HepG2 (cell line): ENCODE measurements at regions not wholly inside any gene's neighbourhood (a gene's known extent, or its start where the extent isn't known, plus 50 kb on each side); places are given as distances from the start of the nearest gene placed in this dataset.

Experiments
- ATAC-seq: fragments of 200-7000 bp; cut with Tn5 transposase; 3 replicates; pipeline ENCODE4 v1.9.1; 2020; ENCODE audit warnings: mild to moderate bottlenecking, moderate library complexity
- BruUV-seq: library from RNA; stranded (reverse); fragments of 400-500 nt; replicated peaks from 2 replicates; lab custom pipeline; 2021; lab: Mats Ljungman, UMichigan
- CTCF ChIA-PET: fragments of 300-600 bp; formaldehyde crosslinking; extraction: SDS; loops from one replicate; lab custom pipeline; 2021; ENCODE audit warnings: low total read pairs, inconsistent platforms, low intra/inter-chr PET ratio; lab: Yijun Ruan, JAX
- POLR2A ChIA-PET: fragments of 350-600 bp; sonication (Branson Sonifier 250); formaldehyde crosslinking; loops from one replicate; lab custom pipeline; 2020; ENCODE audit warnings: antibody characterized with exemption, inconsistent platforms; lab: Yijun Ruan, JAX
- DNase-seq: peaks from one replicate; pipeline ENCODE4 v3.0.0-alpha.2; 2015; ENCODE audit warnings: low spot score
- FAIRE-seq: peaks from 3 replicates; lab custom pipeline; 2011; peaks lifted over from hg19 to GRCh38; lab: Jason Lieb, UNC
- H2AFZ ChIP-seq: one replicate; pipeline ENCODE4 v1.6.1; 2011; ENCODE audit warnings: low read length, inconsistent platforms
- H3K27ac ChIP-seq: fragments of 300-600 bp; 3 replicates; pipeline ENCODE4 v1.8.0; 2011; ENCODE audit warnings: mixed run types, mild to moderate bottlenecking, mixed read lengths, low read length, inconsistent platforms; ENCODE audit not compliant: insufficient read depth; ENCODE audit errors: extremely low read length
- H3K27me3 ChIP-seq, 2 experiments: fragments of 200-600 bp in 1 of 2; 2 replicates in 1 of 2; 3 replicates in 1 of 2; pipeline versions ENCODE4 v1.6.0 to v1.8.0; 2011; ENCODE audit warnings: low read length in 2 of 2, mild to moderate bottlenecking in 2 of 2, moderate library complexity in 2 of 2, inconsistent platforms in 1 of 2; ENCODE audit not compliant: insufficient read depth in 2 of 2, control insufficient read depth in 1 of 2
- H3K36me3 ChIP-seq, 2 experiments: fragments of 200-600 bp in 1 of 2; replicated peaks in 1 of 2; 2 replicates in 1 of 2; 3 replicates in 1 of 2; pipeline versions ENCODE4 v1.5.1 to v1.8.0; 2011; ENCODE audit warnings: low read length in 2 of 2, inconsistent platforms in 1 of 2; ENCODE audit not compliant: insufficient read depth in 2 of 2, control insufficient read depth in 1 of 2
- H3K4me1 ChIP-seq: 2 replicates; pipeline ENCODE4 v1.5.1; 2012; ENCODE audit warnings: low read length, inconsistent platforms; ENCODE audit not compliant: insufficient read depth
- H3K4me2 ChIP-seq: 2 replicates; pipeline ENCODE4 v1.6.0; 2011; ENCODE audit warnings: low read depth, low read length, inconsistent platforms
- H3K4me3 ChIP-seq, 3 experiments: fragments of 200-600 bp in 1 of 3; sonication (generic), shearing (Covaris generic) in 1 of 3; replicated peaks in 1 of 3; 2 replicates each; pipeline ENCODE4 v1.5.1; 2011 to 2016; ENCODE audit warnings: low read length in 3 of 3, inconsistent platforms in 2 of 3, low read depth in 2 of 3, mild to moderate bottlenecking in 2 of 3, control low read depth in 1 of 3, mixed read lengths in 1 of 3; ENCODE audit not compliant: insufficient read depth in 1 of 3
- H3K79me2 ChIP-seq: one replicate; pipeline ENCODE4 v1.6.1; 2011; ENCODE audit warnings: low read length, inconsistent platforms; ENCODE audit not compliant: insufficient read depth
- H3K9ac ChIP-seq: 2 replicates; pipeline ENCODE4 v1.6.0; 2011; ENCODE audit warnings: mild to moderate bottlenecking, low read depth, low read length, inconsistent platforms; ENCODE audit not compliant: insufficient read depth
- H3K9me3 ChIP-seq: 2 replicates; pipeline ENCODE4 v1.5.1; 2012; ENCODE audit warnings: mild to moderate bottlenecking, low read length
- H4K20me1 ChIP-seq: 2 replicates; pipeline ENCODE4 v1.6.0; 2011; ENCODE audit warnings: inconsistent platforms, mild to moderate bottlenecking, low read length, moderate library complexity; ENCODE audit not compliant: insufficient read depth
- ETV5 ChIP-seq: IDR thresholded peaks from 2 replicates; pipeline ENCODE4 v1.6.1; 2018; ENCODE audit warnings: missing biosample characterization, missing genetic modification reagents, inconsistent platforms, borderline replicate concordance
- FLYWCH1 ChIP-seq: sonication (generic); formaldehyde crosslinking; IDR thresholded peaks from 2 replicates; pipeline ENCODE4 v1.8.1; 2023; ENCODE audit warnings: mild to moderate bottlenecking, missing genetic modification reagents
- MYC ChIP-seq: sonication (generic); formaldehyde crosslinking; IDR thresholded peaks from 2 replicates; pipeline ENCODE4 v1.9.0; 2021; ENCODE audit warnings: missing genetic modification reagents, borderline replicate concordance
- NFATC3 ChIP-seq: sonication (generic); formaldehyde crosslinking; IDR thresholded peaks from 2 replicates; pipeline ENCODE4 v1.5.1; 2020; ENCODE audit warnings: mild to moderate bottlenecking, missing genetic modification reagents
- RFXAP ChIP-seq: sonication (generic); formaldehyde crosslinking; IDR thresholded peaks from 2 replicates; pipeline ENCODE4 v1.4.0; 2020; ENCODE audit warnings: missing genetic modification reagents, borderline replicate concordance
- SALL2 ChIP-seq: sonication (generic); formaldehyde crosslinking; IDR thresholded peaks from 2 replicates; pipeline ENCODE4 v1.8.1; 2023; ENCODE audit warnings: mild to moderate bottlenecking, missing genetic modification reagents, inconsistent platforms
- SIN3B ChIP-seq: fragments of 150-350 bp; IDR thresholded peaks from 2 replicates; pipeline ENCODE4 v1.6.1; 2014; ENCODE audit warnings: low read length
- TAF1 ChIP-seq: sonication (generic); formaldehyde crosslinking; IDR thresholded peaks from 2 replicates; pipeline ENCODE4 v1.4.0; 2020; ENCODE audit warnings: missing genetic modification reagents
- ZFP62 ChIP-seq: sonication (generic); formaldehyde crosslinking; IDR thresholded peaks from 2 replicates; pipeline ENCODE4 v1.4.0; 2020; ENCODE audit warnings: missing genetic modification reagents
- ZNF367 ChIP-seq: sonication (generic); formaldehyde crosslinking; IDR thresholded peaks from 2 replicates; pipeline ENCODE4 v1.4.0; 2020; ENCODE audit warnings: missing genetic modification reagents, borderline replicate concordance
- ZNF547 ChIP-seq: sonication (generic); formaldehyde crosslinking; IDR thresholded peaks from 2 replicates; pipeline ENCODE4 v1.5.1; 2020; ENCODE audit warnings: mild to moderate bottlenecking, missing genetic modification reagents
- WGBS: methylation state at CpG from one replicate; pipeline ENCODE4 v1.1.6; 2017; ENCODE audit warnings: low lambda C conversion rate; 5-methylcytosine and 5-hydroxymethylcytosine counted together
- in situ Hi-C: cut with HindIII; loops from 2 replicates; pipeline ENCODE4 v1.10.0; 2017; ENCODE audit warnings: low pct_unique_long_range_greater_than_20kb; ENCODE audit not compliant: extremely low pct_ligation_motif_present
- intact Hi-C: fragments of 100-400 bp; cut with micrococcal nuclease; formaldehyde crosslinking; loops from one replicate; pipeline ENCODE4 v1.10.0; 2022; ENCODE audit not compliant: unreplicated experiment
- TF ChIP-seq, protein P1 (sequence below): sonication (generic); formaldehyde crosslinking; IDR thresholded peaks from 2 replicates; pipeline ENCODE4 v1.8.0; 2022; ENCODE audit warnings: mild to moderate bottlenecking, missing genetic modification reagents, borderline replicate concordance
- TF ChIP-seq, protein P2 (sequence below): IDR thresholded peaks from 2 replicates; pipeline ENCODE4 v1.6.1; 2016; ENCODE audit warnings: low read depth, missing genetic modification reagents, missing compliant biosample characterization
- TF ChIP-seq, protein P3 (sequence below): sonication (generic); formaldehyde crosslinking; IDR thresholded peaks from 2 replicates; pipeline ENCODE4 v1.5.0; 2020; ENCODE audit warnings: missing genetic modification reagents, mild to moderate bottlenecking, borderline replicate concordance

DNA sequence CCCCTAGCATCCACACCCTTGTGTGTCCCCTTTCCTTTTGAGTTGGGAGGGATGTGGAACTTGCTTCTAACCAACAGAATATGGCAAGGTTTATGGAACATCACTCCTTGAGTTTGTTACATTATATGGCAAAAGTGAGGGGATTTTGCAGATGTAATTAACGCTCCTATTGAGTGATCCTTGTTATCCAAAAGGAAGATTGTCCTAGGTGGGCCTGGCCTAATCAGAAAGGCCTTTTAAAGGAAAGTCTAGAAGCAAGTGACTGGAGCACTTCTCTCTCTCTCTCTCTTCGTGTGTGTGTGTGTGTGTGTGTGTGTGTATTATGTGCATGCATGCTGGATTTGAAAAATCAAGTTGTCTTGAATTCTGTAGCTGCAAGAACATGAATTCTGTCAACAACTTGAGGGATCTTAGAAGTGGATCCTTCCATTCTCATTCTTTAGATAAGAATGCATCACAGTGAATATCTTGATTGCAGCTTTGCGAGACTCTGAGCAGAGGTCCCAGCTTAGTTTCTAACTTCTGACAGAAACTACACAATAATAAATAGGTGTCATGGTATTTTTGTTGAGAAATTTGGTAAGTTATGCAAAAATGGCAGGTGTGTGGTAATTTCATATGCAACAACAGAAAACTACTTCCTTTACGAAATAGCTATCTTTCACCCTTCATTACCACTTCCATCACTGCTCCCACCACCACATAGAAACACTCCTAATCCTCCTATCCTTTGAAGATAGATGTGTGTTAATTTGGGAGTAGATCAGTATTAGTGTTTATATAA lies 360.9 kb upstream of the CBLB start:
- intact Hi-C loops, result no loop called here
- no peaks in the 10 kb centered on the region for H3K27me3 ChIP-seq
- DNase-seq, result no peak

More for the DNA sequence above, 360.9 kb upstream of the CBLB start:
- ChIA-PET POLR2A (no interaction called here), CTCF (no interaction called here)
- H3K4me1 ChIP-seq, result no peaks in the 10 kb centered on the region
- ATAC-seq (no peak), FAIRE-seq (no peak)
- no peaks in the 10 kb centered on the region for H4K20me1 ChIP-seq
- no TSS peak for BruUV-seq
- H3K9ac ChIP-seq, result no peak overlapping the region
- H3K27ac ChIP-seq, result no peak overlapping the region
- H3K4me2 ChIP-seq, result no peak overlapping the region
- H3K36me3 ChIP-seq, result no peaks in the 10 kb centered on the region
- no peak for TF ChIP-seq FLYWCH1 (CRISPR knock-in tag)
- no peak for TF ChIP-seq SIN3B
- TF ChIP-seq TAF1 (CRISPR knock-in tag), result no peak
- TF ChIP-seq RFXAP (CRISPR knock-in tag), result no peak
- TF ChIP-seq MYC (CRISPR knock-in tag), result no peak
- TF ChIP-seq, protein P1, sequence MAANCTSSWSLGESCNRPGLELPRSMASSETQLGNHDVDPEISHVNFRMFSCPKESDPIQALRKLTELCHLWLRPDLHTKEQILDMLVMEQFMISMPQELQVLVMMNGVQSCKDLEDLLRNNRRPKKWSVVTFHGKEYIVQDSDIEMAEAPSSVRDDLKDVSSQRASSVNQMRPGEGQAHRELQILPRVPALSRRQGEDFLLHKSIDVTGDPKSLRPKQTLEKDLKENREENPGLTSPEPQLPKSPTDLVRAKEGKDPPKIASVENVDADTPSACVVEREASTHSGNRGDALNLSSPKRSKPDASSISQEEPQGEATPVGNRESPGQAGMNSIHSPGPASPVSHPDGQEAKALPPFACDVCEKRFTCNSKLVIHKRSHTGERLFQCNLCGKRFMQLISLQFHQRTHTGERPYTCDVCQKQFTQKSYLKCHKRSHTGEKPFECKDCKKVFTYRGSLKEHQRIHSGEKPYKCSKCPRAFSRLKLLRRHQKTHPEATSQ (CRISPR knock-in tag), result no peak
- TF ChIP-seq ZNF547 (CRISPR knock-in tag), result no peak
- TF ChIP-seq SALL2 (CRISPR knock-in tag), result no peak
- TF ChIP-seq ZNF367 (CRISPR knock-in tag), result no peak
- TF ChIP-seq, protein P2, sequence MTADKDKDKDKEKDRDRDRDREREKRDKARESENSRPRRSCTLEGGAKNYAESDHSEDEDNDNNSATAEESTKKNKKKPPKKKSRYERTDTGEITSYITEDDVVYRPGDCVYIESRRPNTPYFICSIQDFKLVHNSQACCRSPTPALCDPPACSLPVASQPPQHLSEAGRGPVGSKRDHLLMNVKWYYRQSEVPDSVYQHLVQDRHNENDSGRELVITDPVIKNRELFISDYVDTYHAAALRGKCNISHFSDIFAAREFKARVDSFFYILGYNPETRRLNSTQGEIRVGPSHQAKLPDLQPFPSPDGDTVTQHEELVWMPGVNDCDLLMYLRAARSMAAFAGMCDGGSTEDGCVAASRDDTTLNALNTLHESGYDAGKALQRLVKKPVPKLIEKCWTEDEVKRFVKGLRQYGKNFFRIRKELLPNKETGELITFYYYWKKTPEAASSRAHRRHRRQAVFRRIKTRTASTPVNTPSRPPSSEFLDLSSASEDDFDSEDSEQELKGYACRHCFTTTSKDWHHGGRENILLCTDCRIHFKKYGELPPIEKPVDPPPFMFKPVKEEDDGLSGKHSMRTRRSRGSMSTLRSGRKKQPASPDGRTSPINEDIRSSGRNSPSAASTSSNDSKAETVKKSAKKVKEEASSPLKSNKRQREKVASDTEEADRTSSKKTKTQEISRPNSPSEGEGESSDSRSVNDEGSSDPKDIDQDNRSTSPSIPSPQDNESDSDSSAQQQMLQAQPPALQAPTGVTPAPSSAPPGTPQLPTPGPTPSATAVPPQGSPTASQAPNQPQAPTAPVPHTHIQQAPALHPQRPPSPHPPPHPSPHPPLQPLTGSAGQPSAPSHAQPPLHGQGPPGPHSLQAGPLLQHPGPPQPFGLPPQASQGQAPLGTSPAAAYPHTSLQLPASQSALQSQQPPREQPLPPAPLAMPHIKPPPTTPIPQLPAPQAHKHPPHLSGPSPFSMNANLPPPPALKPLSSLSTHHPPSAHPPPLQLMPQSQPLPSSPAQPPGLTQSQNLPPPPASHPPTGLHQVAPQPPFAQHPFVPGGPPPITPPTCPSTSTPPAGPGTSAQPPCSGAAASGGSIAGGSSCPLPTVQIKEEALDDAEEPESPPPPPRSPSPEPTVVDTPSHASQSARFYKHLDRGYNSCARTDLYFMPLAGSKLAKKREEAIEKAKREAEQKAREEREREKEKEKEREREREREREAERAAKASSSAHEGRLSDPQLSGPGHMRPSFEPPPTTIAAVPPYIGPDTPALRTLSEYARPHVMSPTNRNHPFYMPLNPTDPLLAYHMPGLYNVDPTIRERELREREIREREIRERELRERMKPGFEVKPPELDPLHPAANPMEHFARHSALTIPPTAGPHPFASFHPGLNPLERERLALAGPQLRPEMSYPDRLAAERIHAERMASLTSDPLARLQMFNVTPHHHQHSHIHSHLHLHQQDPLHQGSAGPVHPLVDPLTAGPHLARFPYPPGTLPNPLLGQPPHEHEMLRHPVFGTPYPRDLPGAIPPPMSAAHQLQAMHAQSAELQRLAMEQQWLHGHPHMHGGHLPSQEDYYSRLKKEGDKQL (CRISPR knock-in tag), result no peak
- TF ChIP-seq NFATC3, result no peak
- no peak for TF ChIP-seq ZFP62 (CRISPR knock-in tag)
- TF ChIP-seq ETV5, result no peak
- TF ChIP-seq, protein P3, sequence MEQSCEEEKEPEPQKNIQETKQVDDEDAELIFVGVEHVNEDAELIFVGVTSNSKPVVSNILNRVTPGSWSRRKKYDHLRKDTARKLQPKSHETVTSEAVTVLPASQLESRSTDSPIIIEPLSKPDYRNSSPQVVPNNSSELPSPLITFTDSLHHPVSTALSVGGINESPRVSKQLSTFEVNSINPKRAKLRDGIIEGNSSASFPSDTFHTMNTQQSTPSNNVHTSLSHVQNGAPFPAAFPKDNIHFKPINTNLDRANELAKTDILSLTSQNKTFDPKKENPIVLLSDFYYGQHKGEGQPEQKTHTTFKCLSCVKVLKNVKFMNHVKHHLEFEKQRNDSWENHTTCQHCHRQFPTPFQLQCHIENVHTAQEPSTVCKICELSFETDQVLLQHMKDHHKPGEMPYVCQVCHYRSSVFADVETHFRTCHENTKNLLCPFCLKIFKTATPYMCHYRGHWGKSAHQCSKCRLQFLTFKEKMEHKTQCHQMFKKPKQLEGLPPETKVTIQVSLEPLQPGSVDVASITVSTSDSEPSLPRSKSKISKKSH (CRISPR knock-in tag), result no peak
- H3K9me3 ChIP-seq, result peaks cover 7% of the 10 kb centered on the region; the same call in 1 of the 2 replicates
- in situ Hi-C loops, result no loop called here
- 10% methylated on average over 4 of the region's 4 CpGs for whole genome bisulfite sequencing
- H2AFZ ChIP-seq, result no peak overlapping the region
- no peak overlapping the region for H3K4me3 ChIP-seq
- no peaks in the 10 kb centered on the region for H3K79me2 ChIP-seq
